IMR-90 (cell line): ENCODE measurements at regions not wholly inside any gene's neighbourhood (a gene's known extent, or its start where the extent isn't known, plus 50 kb on each side); places are given as distances from the start of the nearest gene placed in this dataset.

Experiments
- ATAC-seq: fragments of 200-7000 bp; cut with Tn5 transposase; 2 replicates; pipeline ENCODE4 v1.9.1; 2020; ENCODE audit warnings: low read depth, mild to moderate bottlenecking, moderate library complexity
- BruUV-seq: library from RNA; stranded (reverse); fragments of 400-500 nt; replicated peaks from 2 replicates; lab custom pipeline; 2021; lab: Mats Ljungman, UMichigan
- CTCF ChIA-PET: fragments of 300-600 bp; formaldehyde crosslinking; extraction: SDS; loops from one replicate; lab custom pipeline; 2021; ENCODE audit warnings: antibody characterized with exemption; lab: Yijun Ruan, JAX
- POLR2A ChIA-PET: fragments of 300-600 bp; sonication (Branson Sonifier 250); formaldehyde crosslinking; loops from one replicate; lab custom pipeline; 2022; ENCODE audit warnings: antibody characterized with exemption; ENCODE audit not compliant: unreplicated experiment; lab: Charles Lee
- DNase-seq: peaks from one replicate; pipeline ENCODE4 v3.0.0; 2013
- H2AFZ ChIP-seq: replicated peaks from 2 replicates; pipeline ENCODE3; 2013; ENCODE audit warnings: low read length, mild to moderate bottlenecking; ENCODE audit not compliant: poor library complexity
- H2AK5ac ChIP-seq: 2 replicates; pipeline ENCODE4 v1.6.1; 2013; ENCODE audit warnings: low read depth, low read length, inconsistent platforms
- H2AK9ac ChIP-seq: replicated peaks from 2 replicates; pipeline ENCODE3; 2013; ENCODE audit warnings: mild to moderate bottlenecking, low read depth, low read length, moderate library complexity; ENCODE audit not compliant: poor library complexity
- H2BK120ac ChIP-seq: 2 replicates; pipeline ENCODE4 v1.6.1; 2013; ENCODE audit warnings: low read depth, low read length, inconsistent platforms
- H2BK15ac ChIP-seq: 3 replicates; pipeline ENCODE4 v1.6.1; 2013; ENCODE audit warnings: low read depth, low read length, inconsistent platforms
- H2BK20ac ChIP-seq: 2 replicates; pipeline ENCODE4 v1.6.1; 2013; ENCODE audit warnings: low read depth, mild to moderate bottlenecking, inconsistent platforms, low read length, moderate library complexity
- H2BK5ac ChIP-seq: 2 replicates; pipeline ENCODE4 v1.6.1; 2013; ENCODE audit warnings: mild to moderate bottlenecking, low read depth, low read length, inconsistent platforms; ENCODE audit not compliant: poor library complexity, severe bottlenecking
- H3K14ac ChIP-seq: replicated peaks from 2 replicates; pipeline ENCODE4 v1.6.1; 2013; ENCODE audit warnings: low read depth, low read length, inconsistent platforms
- H3K18ac ChIP-seq: 2 replicates; pipeline ENCODE4 v1.6.1; 2013; ENCODE audit warnings: low read depth, low read length, control low read depth
- H3K23ac ChIP-seq: 2 replicates; pipeline ENCODE4 v1.6.1; 2013; ENCODE audit warnings: low read depth, low read length, inconsistent platforms
- H3K27ac ChIP-seq: 2 replicates; pipeline ENCODE4 v1.5.1; 2013; ENCODE audit warnings: mild to moderate bottlenecking, control low read depth, low read length; ENCODE audit not compliant: insufficient read depth
- H3K27me3 ChIP-seq: 2 replicates; pipeline ENCODE4 v1.6.1; 2013; ENCODE audit warnings: low read length; ENCODE audit not compliant: control insufficient read depth, insufficient read depth
- H3K36me3 ChIP-seq: 2 replicates; pipeline ENCODE4 v1.6.1; 2013; ENCODE audit warnings: low read length, mixed read lengths; ENCODE audit not compliant: control insufficient read depth, insufficient read depth
- H3K4ac ChIP-seq: 2 replicates; pipeline ENCODE4 v1.6.1; 2013; ENCODE audit warnings: low read depth, low read length, inconsistent platforms
- H3K4me1 ChIP-seq: 2 replicates; pipeline ENCODE4 v1.6.1; 2013; ENCODE audit warnings: low read length, mixed read lengths; ENCODE audit not compliant: control insufficient read depth, insufficient read depth
- H3K4me2 ChIP-seq: 2 replicates; pipeline ENCODE4 v1.6.1; 2013; ENCODE audit warnings: low read depth, mild to moderate bottlenecking, control low read depth, low read length, moderate library complexity
- H3K4me3 ChIP-seq: 2 replicates; pipeline ENCODE4 v1.5.1; 2013; ENCODE audit warnings: low read depth, mild to moderate bottlenecking, control low read depth, low read length, moderate library complexity; ENCODE audit not compliant: insufficient read depth
- H3K56ac ChIP-seq: 2 replicates; pipeline ENCODE4 v1.6.1; 2013; ENCODE audit warnings: low read length, inconsistent platforms; ENCODE audit not compliant: insufficient read depth; ENCODE audit errors: extremely low read depth
- H3K79me1 ChIP-seq, 2 experiments: 2 replicates each; pipeline ENCODE4 v1.6.1; 2013; ENCODE audit warnings: low read length in 2 of 2, inconsistent platforms in 1 of 2, low read depth in 1 of 2
- H3K9ac ChIP-seq: 2 replicates; pipeline ENCODE4 v1.6.1; 2013; ENCODE audit warnings: low read depth, low read length, control low read depth
- H3K9me1 ChIP-seq: 2 replicates; pipeline ENCODE4 v1.6.1; 2013; ENCODE audit warnings: low read length, inconsistent platforms; ENCODE audit not compliant: insufficient read depth
- H3K9me3 ChIP-seq: 2 replicates; pipeline ENCODE4 v1.6.1; 2013; ENCODE audit warnings: low read length; ENCODE audit not compliant: control insufficient read depth, insufficient read depth
- H4K20me1 ChIP-seq: 2 replicates; pipeline ENCODE4 v1.6.1; 2013; ENCODE audit warnings: low read length, inconsistent platforms; ENCODE audit not compliant: insufficient read depth
- H4K5ac ChIP-seq: 2 replicates; pipeline ENCODE4 v1.6.1; 2013; ENCODE audit warnings: mild to moderate bottlenecking, low read depth, low read length, control low read depth
- H4K8ac ChIP-seq, 2 experiments: 2 replicates each; pipeline ENCODE4 v1.6.1; 2013; ENCODE audit warnings: low read depth in 2 of 2, low read length in 2 of 2, control low read depth in 1 of 2, inconsistent platforms in 1 of 2
- H4K91ac ChIP-seq: 2 replicates; pipeline ENCODE4 v1.6.1; 2013; ENCODE audit warnings: low read depth, low read length, inconsistent platforms; ENCODE audit not compliant: insufficient read depth
- BHLHE40 ChIP-seq: fragments of 150-350 bp; IDR thresholded peaks from 2 replicates; pipeline ENCODE4 v1.6.1; 2016; ENCODE audit warnings: mild to moderate bottlenecking, low read depth, low read length
- CEBPB ChIP-seq: IDR thresholded peaks from 2 replicates; pipeline ENCODE4 v1.6.1; 2012; ENCODE audit warnings: low read depth, low read length, improper control_type of control experiment
- CHD1 ChIP-seq: IDR thresholded peaks from 2 replicates; pipeline ENCODE4 v1.6.1; 2012; ENCODE audit warnings: low read depth, low read length, improper control_type of control experiment
- ELK1 ChIP-seq: fragments of 150-350 bp; IDR thresholded peaks from 2 replicates; pipeline ENCODE4 v1.6.1; 2016; ENCODE audit warnings: low read depth, mild to moderate bottlenecking, low read length, moderate library complexity, borderline replicate concordance
- FOS ChIP-seq: fragments of 150-350 bp; IDR thresholded peaks from 2 replicates; pipeline ENCODE4 v1.6.1; 2016; ENCODE audit warnings: low read depth, low read length
- MAFK ChIP-seq: IDR thresholded peaks from 2 replicates; pipeline ENCODE4 v1.6.1; 2012; ENCODE audit warnings: low read depth, low read length, improper control_type of control experiment
- MAZ ChIP-seq: IDR thresholded peaks from 2 replicates; pipeline ENCODE4 v1.6.1; 2012; ENCODE audit warnings: low read depth, mild to moderate bottlenecking, low read length, improper control_type of control experiment, moderate library complexity, borderline replicate concordance
- MXI1 ChIP-seq: IDR thresholded peaks from 2 replicates; pipeline ENCODE4 v1.6.1; 2012; ENCODE audit warnings: low read depth, mild to moderate bottlenecking, low read length, moderate library complexity, borderline replicate concordance
- POLR2A ChIP-seq: IDR thresholded peaks from 2 replicates; pipeline ENCODE4 v1.6.1; 2012; ENCODE audit warnings: mild to moderate bottlenecking, low read depth, low read length
- RAD21 ChIP-seq: IDR thresholded peaks from 2 replicates; pipeline ENCODE4 v1.6.1; 2012; ENCODE audit warnings: low read length, improper control_type of control experiment
- RFX5 ChIP-seq: IDR thresholded peaks from 2 replicates; pipeline ENCODE4 v1.8.0; 2012; ENCODE audit warnings: low read depth, mild to moderate bottlenecking, low read length, moderate library complexity
- SMC3 ChIP-seq: fragments of 150-350 bp; IDR thresholded peaks from 2 replicates; pipeline ENCODE4 v1.6.1; 2016; ENCODE audit warnings: low read depth, mild to moderate bottlenecking, antibody characterized with exemption, low read length, moderate library complexity
- USF2 ChIP-seq: fragments of 150-350 bp; IDR thresholded peaks from 2 replicates; pipeline ENCODE4 v1.6.1; 2017; ENCODE audit warnings: mild to moderate bottlenecking, antibody characterized with exemption, low read length, low read depth
- WGBS, 2 experiments: methylation state at CpG; one replicate each; pipeline versions ENCODE4 v1.1.5 to v1.1.7; 2013; ENCODE audit warnings: missing lambda C conversion rate in 2 of 2; ENCODE audit not compliant: insufficient read length in 1 of 2; ENCODE audit errors: extremely low coverage in 2 of 2; 5-methylcytosine and 5-hydroxymethylcytosine counted together
- dilution Hi-C: fragments of 300-500 bp; cut with HindIII; formaldehyde crosslinking; loops from one replicate; pipeline ENCODE4 v1.14.3; 2018; ENCODE audit warnings: low sequenced_read_pairs; ENCODE audit not compliant: unreplicated experiment
- in situ Hi-C: fragments of 300-500 bp; cut with MboI; formaldehyde crosslinking; loops from 3 replicates; pipeline ENCODE4 v1.14.3; 2019; ENCODE audit warnings: low sequenced_read_pairs, inconsistent platforms, mixed read lengths
- intact Hi-C: fragments of 100-400 bp; cut with micrococcal nuclease; formaldehyde crosslinking; loops from 2 replicates; pipeline ENCODE4 v1.10.0; 2022

- BruUV-seq: no TSS peak
- H2AFZ ChIP-seq: no peak overlapping the region
- no peaks in the 10 kb centered on the region for H4K20me1 ChIP-seq
Measured at GRCh38 chr17:73983621-73984400, 219.7 kb upstream of the RPL38 start.

More at GRCh38 chr17:73983621-73984400, 219.7 kb upstream of the RPL38 start:
- TF ChIP-seq RFX5 (no peak), BHLHE40 (no peak), RAD21 (no peak), MAZ (no peak), POLR2A (no peak), CEBPB (no peak), MAFK (no peak), MXI1 (no peak), SMC3 (no peak), USF2 (no peak), CHD1 (no peak), ELK1 (no peak), FOS (no peak)
- Histone ChIP-seq H2BK15ac (no peak overlapping the region), H3K56ac (no peak overlapping the region), H3K14ac (no peak overlapping the region), H3K27ac (no peak overlapping the region), H4K91ac (no peak overlapping the region), H3K4me2 (no peak overlapping the region), H3K9ac (no peak overlapping the region), H4K8ac (no peak overlapping the region), H3K18ac (no peak overlapping the region), H4K5ac (no peak overlapping the region), H2AK9ac (no peak overlapping the region), H3K4me3 (no peak overlapping the region), H3K27me3 (no peaks in the 10 kb centered on the region), H2AK5ac (no peak overlapping the region), H3K9me3 (peaks cover 45% of the 10 kb centered on the region), H2BK5ac (no peak overlapping the region), H3K79me1 (no peaks in the 10 kb centered on the region), H3K9me1 (no peaks in the 10 kb centered on the region), H2BK120ac (no peak overlapping the region), H3K4me1 (no peaks in the 10 kb centered on the region), H3K4ac (no peak overlapping the region), H3K23ac (no peak overlapping the region), H2BK20ac (no peak overlapping the region), H3K36me3 (no peaks in the 10 kb centered on the region)
- in situ Hi-C loops (loop anchor here (10.0 to 25.0 kb wide), 2 partner anchors 61 to 372 kb away; no protein-coding TSS in a partner anchor), dilution Hi-C loops (no loop called here), intact Hi-C loops (no loop called here)
- CTCF ChIA-PET: no interaction called here
- POLR2A ChIA-PET: no interaction called here
- 66% methylated on average over 8 of the region's 16 CpGs; no CpG with 5 or more reads in 1 of the 2 experiments for WGBS, 2 experiments
- DNase-seq: no peak
- no peak for ATAC-seq
